Chondrocyte (in vitro differentiated cells): ENCODE measurements at regions not wholly inside any gene's neighbourhood (a gene's known extent, or its start where the extent isn't known, plus 50 kb on each side); places are given as distances from the start of the nearest gene placed in this dataset.
A peak's percentile ranks its signal among the peaks of the same experiment; 100 is the strongest.

Source experiments
- DNase-seq: peaks from one replicate; pipeline ENCODE4 v3.0.0; 2021; ENCODE audit warnings: mixed read lengths, low spot score
- H3K27ac Mint-ChIP-seq: one replicate; pipeline ENCODE4 v1.8.0; 2021; ENCODE audit warnings: mild to moderate bottlenecking, moderate library complexity, mixed read lengths; ENCODE audit not compliant: unreplicated experiment
- H3K27me3 Mint-ChIP-seq: 2 replicates; pipeline ENCODE4 v1.8.0; 2021; ENCODE audit warnings: low read depth, mixed read lengths
- H3K36me3 Mint-ChIP-seq: 2 replicates; pipeline ENCODE4 v1.8.0; 2021; ENCODE audit warnings: low read depth, mixed read lengths
- H3K4me1 Mint-ChIP-seq: 2 replicates; pipeline ENCODE4 v1.8.0; 2021; ENCODE audit warnings: low read depth, mild to moderate bottlenecking, mixed read lengths
- H3K4me3 Mint-ChIP-seq: one replicate; pipeline ENCODE4 v1.8.0; 2021; ENCODE audit warnings: mild to moderate bottlenecking, moderate library complexity, mixed read lengths; ENCODE audit not compliant: unreplicated experiment
- H3K9me3 Mint-ChIP-seq: 2 replicates; pipeline ENCODE4 v1.8.0; 2021; ENCODE audit warnings: low read depth, mixed read lengths
- CTCF ChIP-seq: fragments of 200-600 bp; sonication (generic); IDR thresholded peaks from 2 replicates; pipeline ENCODE4 v1.5.0; 2021; ENCODE audit warnings: antibody characterized with exemption, mild to moderate bottlenecking, moderate library complexity

GRCh38 chr10:44309361-44309760, 75.5 kb downstream of the CXCL12 start:
- no peak overlapping the region for H3K27ac Mint-ChIP-seq
- H3K9me3 Mint-ChIP-seq = peaks cover under 1% of the 10 kb centered on the region
- no peak overlapping the region for H3K4me3 Mint-ChIP-seq
- no peaks in the 10 kb centered on the region for H3K36me3 Mint-ChIP-seq
- DNase-seq = no peak
- TF ChIP-seq CTCF = no peak
- H3K27me3 Mint-ChIP-seq = peaks cover 3% of the 10 kb centered on the region
- peaks cover 32% of the 10 kb centered on the region for H3K4me1 Mint-ChIP-seq

- no peak overlapping the region for H3K4me3 Mint-ChIP-seq
These were observed 76.0 kb downstream of the CXCL12 start for GRCh38 chr10:44308935-44309334.

GRCh38 chr10:44307691-44308090, 77.2 kb downstream of the CXCL12 start:
- no peaks in the 10 kb centered on the region for H3K36me3 Mint-ChIP-seq
- peaks cover 6% of the 10 kb centered on the region for H3K9me3 Mint-ChIP-seq
- H3K27ac Mint-ChIP-seq = no peak overlapping the region
- no peak for TF ChIP-seq CTCF
- H3K4me1 Mint-ChIP-seq = peaks cover 24% of the 10 kb centered on the region
- H3K4me3 Mint-ChIP-seq = no peak overlapping the region
- no peak for DNase-seq
- peaks cover 3% of the 10 kb centered on the region for H3K27me3 Mint-ChIP-seq

More at GRCh38 chr10:44308935-44309334, 76.0 kb downstream of the CXCL12 start:
- Mint-ChIP-seq H3K36me3 (no peaks in the 10 kb centered on the region), H3K9me3 (peaks cover 4% of the 10 kb centered on the region), H3K4me1 (peaks cover 27% of the 10 kb centered on the region), H3K27ac (no peak overlapping the region), H3K27me3 (peaks cover 3% of the 10 kb centered on the region)
- TF ChIP-seq CTCF = no peak
- no peak for DNase-seq

GRCh38 chr10:44306762-44307161, 78.1 kb downstream of the CXCL12 start:
- TF ChIP-seq CTCF = peak; percentile 70
- no peaks in the 10 kb centered on the region for H3K36me3 Mint-ChIP-seq
- peaks cover 6% of the 10 kb centered on the region for H3K9me3 Mint-ChIP-seq
- peaks cover 3% of the 10 kb centered on the region for H3K27me3 Mint-ChIP-seq
- no peak overlapping the region for H3K27ac Mint-ChIP-seq
- no peak for DNase-seq
- no peak overlapping the region for H3K4me3 Mint-ChIP-seq
- H3K4me1 Mint-ChIP-seq = peaks cover 20% of the 10 kb centered on the region

GRCh38 chr10:44306147-44306710, 78.7 kb downstream of the CXCL12 start:
- no peak for DNase-seq
- Mint-ChIP-seq H3K9me3 (peaks cover 6% of the 10 kb centered on the region), H3K4me1 (peaks cover 22% of the 10 kb centered on the region), H3K4me3 (no peak overlapping the region), H3K36me3 (no peaks in the 10 kb centered on the region), H3K27me3 (peaks cover 2% of the 10 kb centered on the region), H3K27ac (no peak overlapping the region)
- no peak for TF ChIP-seq CTCF
